K562 (cell line): ENCODE measurements at regions not wholly inside any gene's neighbourhood (a gene's known extent, or its start where the extent isn't known, plus 50 kb on each side); places are given as distances from the start of the nearest gene placed in this dataset.

Experiments used
- CEBPB ChIP-seq: fragments of 450-650 bp; IDR thresholded peaks from 2 replicates; pipeline ENCODE4 v1.6.1; 2016; ENCODE audit warnings: missing genetic modification characterization, missing compliant biosample characterization
- MTA3 ChIP-seq: fragments of 450-650 bp; formaldehyde crosslinking; IDR thresholded peaks from 2 replicates; pipeline ENCODE4 v1.6.1; 2017; ENCODE audit warnings: mild to moderate bottlenecking, borderline replicate concordance
- NCOA2 ChIP-seq, 2 experiments: fragments of 450-650 bp; IDR thresholded peaks; 2 replicates each; pipeline ENCODE4 v1.6.1; 2018; ENCODE audit warnings: mild to moderate bottlenecking in 2 of 2, moderate library complexity in 1 of 2; ENCODE audit not compliant: partially characterized antibody in 2 of 2
- POLR2A ChIP-seq: fragments of 450-650 bp; conservative IDR thresholded peaks from 2 replicates; pipeline ENCODE4 v1.6.1; 2016
- POU5F1 ChIP-seq: fragments of 150-350 bp; IDR thresholded peaks from 2 replicates; pipeline ENCODE4 v1.6.1; 2014; ENCODE audit warnings: borderline replicate concordance, low read length, low read depth, mild to moderate bottlenecking; ENCODE audit not compliant: partially characterized antibody
- TF ChIP-seq, protein P1 (sequence below): fragments of 450-650 bp; IDR thresholded peaks from 2 replicates; pipeline ENCODE4 v1.6.1; 2016

GRCh38 chr11:29100967-29101366 lies 915.9 kb downstream of the KCNA4 start:
- TF ChIP-seq MTA3, result no peak
- no peak for TF ChIP-seq POLR2A
- TF ChIP-seq, protein P1, sequence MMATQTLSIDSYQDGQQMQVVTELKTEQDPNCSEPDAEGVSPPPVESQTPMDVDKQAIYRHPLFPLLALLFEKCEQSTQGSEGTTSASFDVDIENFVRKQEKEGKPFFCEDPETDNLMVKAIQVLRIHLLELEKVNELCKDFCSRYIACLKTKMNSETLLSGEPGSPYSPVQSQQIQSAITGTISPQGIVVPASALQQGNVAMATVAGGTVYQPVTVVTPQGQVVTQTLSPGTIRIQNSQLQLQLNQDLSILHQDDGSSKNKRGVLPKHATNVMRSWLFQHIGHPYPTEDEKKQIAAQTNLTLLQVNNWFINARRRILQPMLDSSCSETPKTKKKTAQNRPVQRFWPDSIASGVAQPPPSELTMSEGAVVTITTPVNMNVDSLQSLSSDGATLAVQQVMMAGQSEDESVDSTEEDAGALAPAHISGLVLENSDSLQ, result no peak
- no peak for TF ChIP-seq CEBPB (tag)
- TF ChIP-seq NCOA2 (IDR thresholded peaks at IDR 0.05; ENCODE audit: partially characterized antibody in 2 of 2), result no peak
- TF ChIP-seq POU5F1, result no peak
